GM12892 (cell line): ENCODE measurements at regions not wholly inside any gene's neighbourhood (a gene's known extent, or its start where the extent isn't known, plus 50 kb on each side); places are given as distances from the start of the nearest gene placed in this dataset.

ENCODE experiments used
- POLR2A ChIP-seq: IDR thresholded peaks from 2 replicates; pipeline ENCODE4 v1.6.1; 2011; ENCODE audit warnings: low read depth, low read length, control low read depth
- POLR2AphosphoS5 ChIP-seq: IDR thresholded peaks from 2 replicates; pipeline ENCODE4 v1.6.1; 2011; ENCODE audit warnings: low read depth, low read length, control low read depth
- TAF1 ChIP-seq: IDR thresholded peaks from 2 replicates; pipeline ENCODE4 v1.6.1; 2011; ENCODE audit warnings: low read depth, mild to moderate bottlenecking, control low read depth, low read length, borderline replicate concordance

DNA sequence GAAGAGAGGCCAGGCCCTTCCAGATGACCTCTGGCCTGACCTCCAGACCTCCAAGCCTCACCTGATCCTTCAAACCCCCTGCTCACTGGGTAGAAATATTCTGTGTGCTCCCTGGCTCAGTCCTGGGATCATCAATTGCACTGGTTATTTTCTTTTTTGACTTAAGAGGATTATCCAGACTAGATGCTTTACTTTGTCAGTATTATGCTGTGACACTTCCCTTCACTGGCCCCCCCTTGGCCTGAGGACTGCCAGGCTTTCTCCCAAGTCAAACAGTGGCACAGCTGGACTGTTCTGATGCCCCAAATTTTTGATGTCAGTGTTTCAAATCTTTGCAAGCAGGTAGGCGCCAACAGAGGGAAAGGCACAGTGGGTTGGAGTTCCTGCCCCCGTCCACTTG lies 156.3 kb upstream of the SKOR2 start:
- TF ChIP-seq POLR2A (no peak), TAF1 (no peak), POLR2AphosphoS5 (no peak)
